ENCODE measurements at regions not wholly inside any gene's neighbourhood (a gene's known extent, or its start where the extent isn't known, plus 50 kb on each side); places are given as distances from the start of the nearest gene placed in this dataset. TPM values are rescaled to one million over a fixed set of nuclear protein-coding genes. Genes with fewer than 3 reads are reported as not detected.

Small RNA genes lying in the stretch of these regions (small RNA-seq; reads per million reads assigned to genes)
- not detected for gene AL589743.6
